HUES64 (cell line): ENCODE measurements at regions not wholly inside any gene's neighbourhood (a gene's known extent, or its start where the extent isn't known, plus 50 kb on each side); places are given as distances from the start of the nearest gene placed in this dataset.

Source experiments
- H3K27ac ChIP-seq: 2 replicates; pipeline ENCODE4 v1.7.0; 2013; ENCODE audit warnings: low read depth, low read length, inconsistent platforms
- H3K27me3 ChIP-seq: 2 replicates; pipeline ENCODE4 v1.6.1; 2013; ENCODE audit warnings: mild to moderate bottlenecking, low read length; ENCODE audit not compliant: insufficient read depth
- H3K36me3 ChIP-seq: 2 replicates; pipeline ENCODE4 v1.6.1; 2013; ENCODE audit warnings: mild to moderate bottlenecking, low read length; ENCODE audit not compliant: insufficient read depth
- H3K4me1 ChIP-seq: 2 replicates; pipeline ENCODE4 v1.6.1; 2013; ENCODE audit warnings: mild to moderate bottlenecking, low read length, moderate library complexity; ENCODE audit not compliant: insufficient read depth
- H3K4me3 ChIP-seq: 2 replicates; pipeline ENCODE4 v1.5.1; 2013; ENCODE audit warnings: mild to moderate bottlenecking, low read length, moderate library complexity
- H3K9ac ChIP-seq: 2 replicates; pipeline ENCODE4 v1.6.1; 2013; ENCODE audit warnings: mild to moderate bottlenecking, low read depth, low read length
- H3K9me3 ChIP-seq: 2 replicates; pipeline ENCODE4 v1.6.1; 2013; ENCODE audit warnings: low read depth, low read length; ENCODE audit not compliant: insufficient read depth
- WGBS: fragments of 150-250, 120-280 bp; methylation state at CpG from one replicate; pipeline ENCODE4 v1.1.7; 2013; ENCODE audit warnings: missing lambda C conversion rate; 5-methylcytosine and 5-hydroxymethylcytosine counted together

DNA sequence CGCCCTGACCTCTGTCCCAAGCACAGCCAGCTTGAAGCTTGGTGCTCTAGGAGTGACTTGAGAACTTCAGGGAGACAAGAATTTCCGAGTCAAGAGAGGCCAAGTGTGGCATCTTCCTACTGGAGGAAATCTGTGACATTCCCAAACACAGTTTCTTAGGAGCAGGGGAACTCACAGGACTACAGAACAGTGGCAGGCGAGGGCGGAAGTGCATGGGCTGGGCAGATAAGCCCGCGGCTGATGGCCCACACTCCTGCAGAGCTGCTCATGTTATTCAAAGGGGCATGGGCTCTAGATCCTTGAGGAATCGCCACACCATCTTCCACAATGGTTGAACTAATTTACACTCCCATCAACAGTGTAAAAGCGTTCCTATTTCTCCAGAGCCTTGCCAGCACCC, 168.8 kb downstream of the KATNAL1 start:
- Histone ChIP-seq H3K9ac (no peak overlapping the region), H3K27me3 (no peaks in the 10 kb centered on the region), H3K4me1 (no peaks in the 10 kb centered on the region), H3K9me3 (no peaks in the 10 kb centered on the region), H3K27ac (no peak overlapping the region), H3K4me3 (no peak overlapping the region), H3K36me3 (no peaks in the 10 kb centered on the region)
- 79% methylated on average over 8 of the region's 8 CpGs for WGBS

- no peak overlapping the region for H3K4me3 ChIP-seq
- no peaks in the 10 kb centered on the region for H3K36me3 ChIP-seq
- 94% methylated on average over 5 of the region's 5 CpGs for WGBS
- H3K9me3 ChIP-seq = no peaks in the 10 kb centered on the region
- no peak overlapping the region for H3K27ac ChIP-seq
- no peaks in the 10 kb centered on the region for H3K4me1 ChIP-seq
- H3K27me3 ChIP-seq = peaks cover 4% of the 10 kb centered on the region; the same call in 1 of the 2 replicates
- H3K9ac ChIP-seq = no peak overlapping the region
Observed at GRCh38 chr13:30135868-30136267, 171.5 kb downstream of the KATNAL1 start.

- Histone ChIP-seq H3K27ac (no peak overlapping the region), H3K36me3 (no peaks in the 10 kb centered on the region), H3K4me1 (no peaks in the 10 kb centered on the region), H3K9me3 (no peaks in the 10 kb centered on the region), H3K9ac (no peak overlapping the region), H3K4me3 (no peak overlapping the region), H3K27me3 (peaks cover 4% of the 10 kb centered on the region; the same call in 1 of the 2 replicates)
- WGBS = 96% methylated on average over 7 of the region's 7 CpGs
Observed at GRCh38 chr13:30135351-30135750, 172.0 kb downstream of the KATNAL1 start.

DNA sequence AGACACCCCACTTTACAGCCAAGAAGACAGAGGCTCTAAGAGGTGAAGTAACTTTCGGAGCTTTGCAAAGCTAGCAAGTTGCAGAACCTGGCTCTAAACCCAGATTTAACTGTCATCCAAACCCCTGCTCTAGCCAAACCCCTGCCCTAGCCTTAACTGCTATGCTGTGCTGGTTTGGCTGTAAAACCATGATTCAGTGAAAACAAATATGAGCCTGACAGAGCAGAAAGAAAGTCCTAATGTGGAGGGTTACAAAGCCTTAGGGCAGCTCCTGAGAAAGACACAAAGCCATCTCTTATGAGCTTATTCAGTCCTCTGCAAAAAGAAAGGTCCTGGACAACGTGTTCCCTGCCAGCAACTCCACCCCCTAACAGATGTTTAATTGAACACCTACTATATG, 172.8 kb downstream of the KATNAL1 start:
- Histone ChIP-seq H3K9me3 (no peaks in the 10 kb centered on the region), H3K4me3 (no peak overlapping the region), H3K27ac (no peak overlapping the region), H3K27me3 (peaks cover 4% of the 10 kb centered on the region; the same call in 1 of the 2 replicates), H3K36me3 (no peaks in the 10 kb centered on the region), H3K4me1 (no peaks in the 10 kb centered on the region), H3K9ac (no peak overlapping the region)
- WGBS = 96% methylated on average over 2 of the region's 2 CpGs

DNA sequence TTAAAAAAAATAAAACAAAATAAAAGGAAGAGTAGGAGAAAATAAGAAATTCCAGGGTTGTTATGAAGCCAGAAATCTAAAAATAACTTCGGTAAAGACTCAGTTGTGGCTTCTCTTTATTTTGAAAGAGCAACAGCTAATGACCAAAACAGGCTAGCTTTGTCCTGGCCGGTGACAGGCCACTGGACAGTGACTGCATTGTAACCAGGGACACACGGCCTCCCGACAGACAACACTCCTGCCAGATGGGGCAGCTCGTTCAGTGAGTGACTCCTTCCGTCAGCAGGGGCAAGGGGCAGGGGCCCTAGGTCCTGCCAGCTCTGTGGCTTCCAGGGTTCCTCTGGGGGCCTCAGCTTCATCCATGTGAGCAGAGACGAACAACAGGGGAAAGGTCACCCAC, 173.4 kb downstream of the KATNAL1 start:
- WGBS = 84% methylated on average over 7 of the region's 7 CpGs
- H3K36me3 ChIP-seq = no peaks in the 10 kb centered on the region
- peaks cover 4% of the 10 kb centered on the region; the same call in 1 of the 2 replicates for H3K27me3 ChIP-seq
- H3K9ac ChIP-seq = no peak overlapping the region
- H3K4me1 ChIP-seq = no peaks in the 10 kb centered on the region
- no peak overlapping the region for H3K27ac ChIP-seq
- H3K4me3 ChIP-seq = no peak overlapping the region
- H3K9me3 ChIP-seq = no peaks in the 10 kb centered on the region

- Histone ChIP-seq H3K9ac (no peak overlapping the region), H3K27me3 (peaks cover 4% of the 10 kb centered on the region; the same call in 1 of the 2 replicates), H3K9me3 (no peaks in the 10 kb centered on the region), H3K4me1 (no peaks in the 10 kb centered on the region), H3K27ac (no peak overlapping the region), H3K36me3 (no peaks in the 10 kb centered on the region), H3K4me3 (no peak overlapping the region)
- WGBS = 90% methylated on average over 13 of the region's 13 CpGs
Observed at GRCh38 chr13:30133554-30133912, 173.8 kb downstream of the KATNAL1 start.

GRCh38 chr13:30132623-30133553, 174.5 kb downstream of the KATNAL1 start:
- H3K9ac ChIP-seq = no peak overlapping the region
- 58% methylated on average over 39 of the region's 39 CpGs for WGBS

GRCh38 chr13:30129411-30129810, 177.9 kb downstream of the KATNAL1 start:
- Histone ChIP-seq H3K4me3 (no peak overlapping the region), H3K4me1 (no peaks in the 10 kb centered on the region), H3K27me3 (peaks cover 4% of the 10 kb centered on the region; the same call in 1 of the 2 replicates), H3K9me3 (no peaks in the 10 kb centered on the region), H3K27ac (no peak overlapping the region), H3K36me3 (no peaks in the 10 kb centered on the region), H3K9ac (no peak overlapping the region)
- WGBS = 84% methylated on average over 2 of the region's 2 CpGs

More at GRCh38 chr13:30132623-30133553, 174.5 kb downstream of the KATNAL1 start:
- H3K9me3 ChIP-seq = no peaks in the 10 kb centered on the region
- no peak overlapping the region for H3K27ac ChIP-seq
- H3K27me3 ChIP-seq = peaks cover 4% of the 10 kb centered on the region; the same call in 1 of the 2 replicates
- H3K36me3 ChIP-seq = no peaks in the 10 kb centered on the region
- H3K4me1 ChIP-seq = no peaks in the 10 kb centered on the region
- H3K4me3 ChIP-seq = no peak overlapping the region

DNA sequence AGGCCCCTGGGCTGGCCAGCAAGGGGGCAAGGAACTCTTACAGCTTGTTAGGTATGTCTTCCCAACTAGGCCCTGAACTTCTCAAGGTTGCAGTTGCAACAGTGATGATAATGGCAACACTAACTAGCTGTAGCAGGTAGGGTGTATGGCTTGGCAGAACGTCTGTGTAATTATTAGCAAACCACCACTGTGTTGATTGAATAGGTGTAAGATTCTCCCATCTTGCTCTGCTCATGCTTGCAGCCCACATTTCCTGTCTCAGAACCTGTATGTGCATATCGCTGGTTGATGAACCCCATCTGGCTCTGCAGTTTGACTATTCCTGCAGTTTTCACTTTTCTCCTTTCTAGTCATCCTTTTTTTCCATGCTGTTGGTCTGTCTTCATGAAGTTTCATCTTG, 178.8 kb downstream of the KATNAL1 start:
- H3K27me3 ChIP-seq = peaks cover 4% of the 10 kb centered on the region; the same call in 1 of the 2 replicates
- WGBS = 99% methylated on average over 2 of the region's 2 CpGs
- H3K4me3 ChIP-seq = no peak overlapping the region
- H3K9me3 ChIP-seq = no peaks in the 10 kb centered on the region
- no peak overlapping the region for H3K27ac ChIP-seq
- no peaks in the 10 kb centered on the region for H3K4me1 ChIP-seq
- H3K9ac ChIP-seq = no peak overlapping the region
- no peaks in the 10 kb centered on the region for H3K36me3 ChIP-seq

DNA sequence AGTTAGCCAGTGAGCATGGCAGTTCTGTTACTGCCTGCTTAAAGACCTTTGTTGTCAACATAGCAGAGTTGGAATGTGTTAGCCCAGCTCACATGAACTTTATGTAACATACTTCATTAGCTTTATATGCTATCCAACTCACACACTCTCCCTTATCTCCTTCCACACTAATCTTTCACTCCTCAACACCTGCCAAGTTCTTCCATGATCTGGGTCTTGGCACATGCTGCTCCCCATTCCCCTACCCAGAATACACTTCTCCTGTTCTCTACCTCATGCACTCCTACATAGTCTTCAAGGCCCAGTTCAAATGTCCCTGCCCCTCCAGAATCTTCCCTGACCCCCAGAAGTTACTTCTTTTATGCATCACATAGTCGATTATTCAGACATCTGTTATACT, 179.3 kb downstream of the KATNAL1 start:
- Histone ChIP-seq H3K36me3 (no peaks in the 10 kb centered on the region), H3K9ac (no peak overlapping the region), H3K27me3 (0 out of 2 replicates have a peak, but pooled peaks cover under 1% of the 10 kb centered on the region), H3K4me3 (no peak overlapping the region), H3K9me3 (no peaks in the 10 kb centered on the region), H3K27ac (no peak overlapping the region), H3K4me1 (no peaks in the 10 kb centered on the region)
- WGBS = 100% methylated on average over 1 of the region's 1 CpG

GRCh38 chr13:30126903-30127428, 180.4 kb downstream of the KATNAL1 start:
- H3K27me3 ChIP-seq = no peaks in the 10 kb centered on the region
- WGBS = 95% methylated on average over 4 of the region's 4 CpGs
- no peak overlapping the region for H3K4me3 ChIP-seq
- no peaks in the 10 kb centered on the region for H3K36me3 ChIP-seq
- no peak overlapping the region for H3K27ac ChIP-seq
- H3K4me1 ChIP-seq = no peaks in the 10 kb centered on the region
- H3K9me3 ChIP-seq = no peaks in the 10 kb centered on the region
- no peak overlapping the region for H3K9ac ChIP-seq
